SU-DHL-6 (cell line): ENCODE measurements at regions not wholly inside any gene's neighbourhood (a gene's known extent, or its start where the extent isn't known, plus 50 kb on each side); places are given as distances from the start of the nearest gene placed in this dataset.
"Not testable (repeated sequence)": the region's sequence is repeated elsewhere in the genome, so short reads cannot be mapped to it uniquely, and the experiment has no call there.

Experiments
- H2AFZ ChIP-seq: fragments of 200-600 bp; sonication (generic); 2 replicates; pipeline ENCODE4 v1.6.1; 2014; ENCODE audit warnings: low read depth, mild to moderate bottlenecking, moderate library complexity, mixed read lengths, antibody characterized with exemption, low read length; ENCODE audit not compliant: severe bottlenecking
- H3F3A ChIP-seq: fragments of 200-600 bp; shearing (Covaris generic); 2 replicates; pipeline ENCODE4 v1.6.0; 2016; ENCODE audit warnings: antibody characterized with exemption, mild to moderate bottlenecking; ENCODE audit not compliant: insufficient read depth
- H3K27ac ChIP-seq: fragments of 200-600 bp; sonication (generic); 2 replicates; pipeline ENCODE4 v1.5.1; 2016; ENCODE audit warnings: low read depth, mild to moderate bottlenecking, low read length, moderate library complexity, mixed read lengths
- H3K27me3 ChIP-seq: fragments of 200-600 bp; sonication (generic), shearing (Covaris generic); 2 replicates; pipeline ENCODE4 v1.6.0; 2014; ENCODE audit warnings: mild to moderate bottlenecking, low read length
- H3K36me3 ChIP-seq: fragments of 200-600 bp; sonication (generic); 2 replicates; pipeline ENCODE4 v1.6.1; 2014; ENCODE audit warnings: mild to moderate bottlenecking, low read length, mixed read lengths
- H3K4me2 ChIP-seq: fragments of 300-600, 200-600 bp; shearing (Covaris generic), sonication (generic); 2 replicates; pipeline ENCODE4 v1.6.0; 2014; ENCODE audit warnings: low read length, low read depth, mild to moderate bottlenecking; ENCODE audit not compliant: poor library complexity, severe bottlenecking
- H3K4me3 ChIP-seq: fragments of 200-600 bp; sonication (generic); 2 replicates; pipeline ENCODE4 v1.5.1; 2014; ENCODE audit warnings: antibody characterized with exemption, low read length, mild to moderate bottlenecking, mixed read lengths; ENCODE audit not compliant: insufficient read depth, poor library complexity, severe bottlenecking
- H3K79me2 ChIP-seq: fragments of 200-600 bp; sonication (generic); 2 replicates; pipeline ENCODE4 v1.6.1; 2014; ENCODE audit warnings: mild to moderate bottlenecking, low read length, moderate library complexity; ENCODE audit not compliant: insufficient read depth
- H3K9ac ChIP-seq: fragments of 200-600 bp; sonication (generic); 2 replicates; pipeline ENCODE4 v1.7.0; 2014; ENCODE audit warnings: mild to moderate bottlenecking, low read length
- H3K9me2 ChIP-seq: fragments of 200-600 bp; sonication (generic); replicated peaks from 2 replicates; pipeline ENCODE4 v1.6.1; 2014; ENCODE audit warnings: low read length; ENCODE audit not compliant: insufficient read depth
- H3K9me3 ChIP-seq: fragments of 200-600 bp; sonication (generic); 2 replicates; pipeline ENCODE4 v1.6.1; 2014; ENCODE audit warnings: low read length, mixed read lengths; ENCODE audit not compliant: insufficient read depth
- H4K20me1 ChIP-seq: fragments of 200-600 bp; sonication (generic); 2 replicates; pipeline ENCODE4 v1.6.1; 2014; ENCODE audit warnings: low read depth, mild to moderate bottlenecking, antibody characterized with exemption, low read length, moderate library complexity, mixed read lengths
- EZH2phosphoT487 ChIP-seq: fragments of 200-600 bp; sonication (generic), shearing (Covaris generic); conservative IDR thresholded peaks from 2 replicates; pipeline ENCODE4 v1.6.1; 2018; ENCODE audit warnings: mild to moderate bottlenecking, antibody characterized with exemption, low read length, moderate library complexity, mixed read lengths
- TF ChIP-seq, protein P1 (sequence below): fragments of 200-600 bp; sonication (generic); IDR thresholded peaks from one replicate; pipeline ENCODE4 v1.5.1; 2017; ENCODE audit warnings: antibody characterized with exemption, mild to moderate bottlenecking, low read length, moderate library complexity; ENCODE audit not compliant: insufficient read depth, poor library complexity, severe bottlenecking

DNA sequence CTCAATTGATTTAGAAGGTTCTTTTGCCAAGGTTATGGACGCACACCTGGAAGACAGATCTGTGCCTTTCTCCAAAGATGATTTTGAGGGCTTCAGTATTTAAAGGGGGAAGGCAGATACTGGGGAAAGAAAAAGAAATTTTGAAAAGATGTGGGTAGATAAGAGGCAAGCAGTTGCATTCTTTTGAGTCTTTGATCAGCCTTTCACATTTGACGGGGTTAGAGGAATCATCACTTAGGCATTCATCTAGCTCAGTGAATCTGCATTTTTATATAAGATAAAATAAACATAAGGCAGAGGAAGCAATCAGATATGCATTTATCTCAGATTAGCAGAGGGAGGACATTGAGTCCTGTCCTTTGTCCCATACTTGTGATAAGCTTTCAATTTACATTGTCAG is 243.4 kb upstream of the RAI14 start:
- Histone ChIP-seq H4K20me1 (no peaks in the 10 kb centered on the region), H3K4me2 (no peak overlapping the region), H3K27ac (no peak overlapping the region), H3K9me2 (no peaks in the 10 kb centered on the region), H3K36me3 (no peaks in the 10 kb centered on the region), H2AFZ (no peak overlapping the region), H3K4me3 (no peak overlapping the region), H3F3A (no peaks in the 10 kb centered on the region), H3K27me3 (no peaks in the 10 kb centered on the region), H3K79me2 (no peaks in the 10 kb centered on the region), H3K9me3 (no peaks in the 10 kb centered on the region), H3K9ac (no peak overlapping the region)
- TF ChIP-seq EZH2phosphoT487, result no peak
- TF ChIP-seq, protein P1, sequence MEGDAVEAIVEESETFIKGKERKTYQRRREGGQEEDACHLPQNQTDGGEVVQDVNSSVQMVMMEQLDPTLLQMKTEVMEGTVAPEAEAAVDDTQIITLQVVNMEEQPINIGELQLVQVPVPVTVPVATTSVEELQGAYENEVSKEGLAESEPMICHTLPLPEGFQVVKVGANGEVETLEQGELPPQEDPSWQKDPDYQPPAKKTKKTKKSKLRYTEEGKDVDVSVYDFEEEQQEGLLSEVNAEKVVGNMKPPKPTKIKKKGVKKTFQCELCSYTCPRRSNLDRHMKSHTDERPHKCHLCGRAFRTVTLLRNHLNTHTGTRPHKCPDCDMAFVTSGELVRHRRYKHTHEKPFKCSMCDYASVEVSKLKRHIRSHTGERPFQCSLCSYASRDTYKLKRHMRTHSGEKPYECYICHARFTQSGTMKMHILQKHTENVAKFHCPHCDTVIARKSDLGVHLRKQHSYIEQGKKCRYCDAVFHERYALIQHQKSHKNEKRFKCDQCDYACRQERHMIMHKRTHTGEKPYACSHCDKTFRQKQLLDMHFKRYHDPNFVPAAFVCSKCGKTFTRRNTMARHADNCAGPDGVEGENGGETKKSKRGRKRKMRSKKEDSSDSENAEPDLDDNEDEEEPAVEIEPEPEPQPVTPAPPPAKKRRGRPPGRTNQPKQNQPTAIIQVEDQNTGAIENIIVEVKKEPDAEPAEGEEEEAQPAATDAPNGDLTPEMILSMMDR, result no peak

DNA sequence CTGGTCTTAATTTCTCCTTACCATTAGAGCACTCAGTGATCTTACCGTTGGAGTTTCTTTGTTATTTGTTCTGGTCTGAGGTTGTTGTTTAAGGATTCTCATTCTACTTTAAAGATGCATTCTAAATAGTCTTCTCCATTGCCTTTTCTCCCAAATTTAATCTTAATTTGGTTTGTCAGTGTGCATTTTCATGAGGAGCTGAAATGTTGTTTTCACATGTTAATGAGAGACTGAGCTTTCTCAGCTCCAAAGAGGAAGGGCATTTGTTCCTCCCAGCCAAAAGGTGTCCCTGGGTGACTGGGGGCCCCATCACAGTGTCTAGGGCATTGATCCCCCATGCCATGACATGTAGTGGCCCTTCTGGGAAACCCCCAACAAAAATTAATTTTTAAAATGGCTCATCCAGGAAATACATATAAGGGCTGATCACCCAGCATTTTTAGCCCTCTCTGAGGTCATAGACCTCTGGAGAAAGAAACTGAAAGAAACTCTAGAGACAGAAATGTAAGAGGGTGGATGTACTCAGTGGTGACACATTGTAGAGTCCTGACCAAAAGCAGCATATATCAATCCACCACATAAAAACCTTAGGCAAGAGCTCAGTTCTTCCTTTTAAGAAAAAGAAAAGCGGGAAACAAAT is 240.4 kb upstream of the RAI14 start:
- no peak overlapping the region for H2AFZ ChIP-seq
- no peaks in the 10 kb centered on the region for H3K9me3 ChIP-seq
- H3K79me2 ChIP-seq, result no peaks in the 10 kb centered on the region
- no peaks in the 10 kb centered on the region for H4K20me1 ChIP-seq
- H3K27ac ChIP-seq, result no peak overlapping the region
- H3F3A ChIP-seq, result no peaks in the 10 kb centered on the region
- no peak for TF ChIP-seq EZH2phosphoT487
- TF ChIP-seq, protein P1, result no peak
- H3K27me3 ChIP-seq, result no peaks in the 10 kb centered on the region
- no peak overlapping the region for H3K4me3 ChIP-seq
- no peak overlapping the region for H3K4me2 ChIP-seq
- H3K9me2 ChIP-seq, result no peaks in the 10 kb centered on the region
- H3K9ac ChIP-seq, result no peak overlapping the region
- H3K36me3 ChIP-seq, result no peaks in the 10 kb centered on the region

DNA sequence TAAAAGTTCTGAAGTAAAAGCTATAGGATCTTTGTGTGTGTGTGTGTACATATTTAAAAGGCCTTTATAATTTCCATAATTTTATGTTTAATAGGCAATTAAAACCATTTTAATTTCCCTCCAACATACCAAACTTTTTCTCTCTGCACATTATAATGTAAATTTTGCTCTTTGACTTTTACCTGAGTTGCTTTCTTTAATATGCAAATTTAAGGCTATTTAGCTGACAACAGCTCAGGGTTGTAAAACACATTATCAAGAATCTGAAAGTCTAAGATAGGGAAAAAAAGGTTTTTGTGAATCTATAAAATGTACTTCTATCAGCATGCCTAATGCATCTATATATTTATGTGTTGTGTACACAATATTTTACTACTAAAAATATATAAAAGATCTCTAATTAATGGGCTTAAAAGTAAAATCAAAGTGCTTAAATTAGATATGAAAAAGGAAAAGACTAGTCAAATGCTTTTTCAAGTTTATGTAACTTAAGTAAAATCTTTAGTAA is 239.6 kb upstream of the RAI14 start:
- no peaks in the 10 kb centered on the region for H3K79me2 ChIP-seq
- H4K20me1 ChIP-seq, result no peaks in the 10 kb centered on the region
- H3K4me3 ChIP-seq, result no peak overlapping the region
- H3K9me2 ChIP-seq, result no peaks in the 10 kb centered on the region
- H3F3A ChIP-seq, result no peaks in the 10 kb centered on the region
- H3K27me3 ChIP-seq, result no peaks in the 10 kb centered on the region
- no peaks in the 10 kb centered on the region; the same call in 1 of the 2 replicates for H3K9me3 ChIP-seq
- H3K27ac ChIP-seq, result no peak overlapping the region
- TF ChIP-seq, protein P1, result no peak
- no peak for TF ChIP-seq EZH2phosphoT487
- no peaks in the 10 kb centered on the region for H3K36me3 ChIP-seq
- H3K9ac ChIP-seq, result no peak overlapping the region
- H3K4me2 ChIP-seq, result no peak overlapping the region
- H2AFZ ChIP-seq, result no peak overlapping the region

GRCh38 chr5:34420191-34420590 is 235.9 kb upstream of the RAI14 start:
- not testable (repeated sequence) for H2AFZ ChIP-seq, H3K9me3 ChIP-seq, H3K79me2 ChIP-seq, H3K27ac ChIP-seq, H3K4me2 ChIP-seq, H4K20me1 ChIP-seq, H3K9ac ChIP-seq, H3K9me2 ChIP-seq, H3K4me3 ChIP-seq, H3F3A ChIP-seq, H3K36me3 ChIP-seq, H3K27me3 ChIP-seq
